GM18870 (cell line): ENCODE measurements at regions not wholly inside any gene's neighbourhood (a gene's known extent, or its start where the extent isn't known, plus 50 kb on each side); places are given as distances from the start of the nearest gene placed in this dataset.

Experiments
- ATAC-seq: cut with Tn5 transposase; IDR thresholded peaks from one replicate; pipeline ENCODE4 v1.9.1; 2021; ENCODE audit warnings: moderate library complexity; ENCODE audit not compliant: unreplicated experiment

GRCh38 chr1:55420929-55421716 is 206.0 kb upstream of the USP24 start:
- no peak for ATAC-seq

GRCh38 chr1:55420026-55420425 is 204.9 kb upstream of the USP24 start:
- no peak for ATAC-seq

- ATAC-seq: no peak
These were observed 203.2 kb upstream of the USP24 start for GRCh38 chr1:55418208-55419000.

GRCh38 chr1:55416164-55416842 is 201.1 kb upstream of the USP24 start:
- no peak for ATAC-seq

GRCh38 chr1:55413286-55413685 is 198.1 kb upstream of the USP24 start:
- no peak for ATAC-seq

- ATAC-seq: no peak
These were observed 196.9 kb upstream of the USP24 start for GRCh38 chr1:55412060-55412459.

- ATAC-seq: no peak
These were observed 187.7 kb upstream of the USP24 start for GRCh38 chr1:55402671-55403464.

- ATAC-seq: no peak
These were observed 187.0 kb upstream of the USP24 start for GRCh38 chr1:55402142-55402541.

GRCh38 chr1:55400508-55400907 is 185.3 kb upstream of the USP24 start:
- no peak for ATAC-seq

GRCh38 chr1:55399346-55399745 is 184.2 kb upstream of the USP24 start:
- no peak for ATAC-seq

- ATAC-seq: no peak
These were observed 181.3 kb upstream of the USP24 start for GRCh38 chr1:55396381-55396891.

GRCh38 chr1:55388960-55389359 is 173.8 kb upstream of the USP24 start:
- no peak for ATAC-seq

GRCh38 chr1:55387145-55387544 is 172.0 kb upstream of the USP24 start:
- no peak for ATAC-seq

- no peak for ATAC-seq
These were observed 171.3 kb upstream of the USP24 start for GRCh38 chr1:55386456-55386855.

- no peak for ATAC-seq
These were observed 170.3 kb upstream of the USP24 start for GRCh38 chr1:55385402-55386018.

GRCh38 chr1:55384637-55385036 is 169.5 kb upstream of the USP24 start:
- no peak for ATAC-seq

GRCh38 chr1:55382806-55383305 is 167.7 kb upstream of the USP24 start:
- ATAC-seq: no peak

GRCh38 chr1:55381983-55382382 is 166.8 kb upstream of the USP24 start:
- ATAC-seq: no peak

GRCh38 chr1:55381491-55381890 is 166.3 kb upstream of the USP24 start:
- ATAC-seq: no peak

- no peak for ATAC-seq
These were observed 165.3 kb upstream of the USP24 start for GRCh38 chr1:55380355-55380970.
